ENCODE measurements at regions not wholly inside any gene's neighbourhood (a gene's known extent, or its start where the extent isn't known, plus 50 kb on each side); places are given as distances from the start of the nearest gene placed in this dataset.

DNA sequence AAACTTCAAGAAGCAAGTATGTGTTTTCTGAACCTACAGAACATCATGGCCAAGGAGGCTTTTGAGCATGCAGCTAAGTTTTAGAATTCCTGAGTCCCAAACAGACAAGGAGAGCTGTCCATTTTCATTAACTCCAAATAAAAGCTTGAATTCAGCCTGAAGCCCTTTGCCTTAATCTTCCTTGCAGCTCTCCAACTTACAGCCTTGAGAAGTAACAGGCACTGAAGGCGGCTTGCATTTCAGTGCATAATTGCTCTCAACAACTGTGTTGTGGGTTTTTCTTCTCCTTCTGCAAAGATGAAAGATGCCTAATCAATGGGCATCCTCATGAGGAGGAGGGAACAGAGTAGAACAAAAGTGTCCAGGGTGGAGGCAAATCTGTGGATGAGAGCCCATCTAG, 286.0 kb downstream of the FAT3 start:
- TF ChIP-seq CTCF (IDR thresholded peaks at IDR 0.05) (no peak), EP300 (IDR thresholded peaks at IDR 0.05) (no peak)
